NCI-H526 (cell line): ENCODE measurements at regions not wholly inside any gene's neighbourhood (a gene's known extent, or its start where the extent isn't known, plus 50 kb on each side); places are given as distances from the start of the nearest gene placed in this dataset.

Experiments used
- DNase-seq, 2 experiments: peaks; one replicate each; lab custom pipeline; 2025; lab: John Stamatoyannopoulos, UW

GRCh38 chr14:34134484-34134883 is 183.6 kb upstream of the EGLN3 start:
- no peak for DNase-seq

DNA sequence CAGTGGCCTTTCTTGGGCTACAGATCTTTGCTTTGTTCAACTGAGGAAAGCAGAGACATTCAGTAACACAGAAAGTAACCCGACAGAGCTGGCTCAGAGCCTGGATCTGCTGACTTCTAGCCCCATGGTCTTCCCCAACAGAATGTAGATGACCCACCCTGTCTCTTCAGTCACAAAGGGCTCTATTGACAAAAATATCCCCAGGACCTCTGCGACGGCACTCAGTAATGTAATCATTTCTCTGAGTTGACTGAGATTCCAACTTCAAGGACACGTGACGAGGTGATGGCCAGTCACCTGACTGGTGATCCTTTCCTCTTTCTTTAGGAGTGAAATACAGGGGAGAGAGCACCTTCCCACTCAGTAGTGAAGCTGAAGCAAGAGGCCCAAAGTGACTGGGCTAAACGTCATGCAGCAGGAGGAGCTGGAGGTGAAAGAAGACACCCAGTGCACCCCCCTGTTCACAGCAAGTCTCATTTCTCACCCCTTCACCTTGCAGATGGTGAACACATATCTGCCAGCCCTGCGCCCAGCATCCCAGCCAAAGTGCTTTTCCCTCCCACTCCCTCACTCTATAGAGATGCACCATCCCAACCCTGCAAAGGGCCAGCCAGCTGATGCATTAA is 179.2 kb upstream of the EGLN3 start:
- no peak for DNase-seq

- no peak for DNase-seq
Observed at GRCh38 chr14:34128665-34129064, 177.8 kb upstream of the EGLN3 start.

GRCh38 chr14:34126586-34126985 is 175.7 kb upstream of the EGLN3 start:
- no peak for DNase-seq

GRCh38 chr14:34124585-34124984 is 173.7 kb upstream of the EGLN3 start:
- no peak for DNase-seq

- DNase-seq, result no peak
Observed at GRCh38 chr14:34122650-34123049, 171.8 kb upstream of the EGLN3 start.

- DNase-seq, result no peak
Observed at GRCh38 chr14:34122081-34122480, 171.2 kb upstream of the EGLN3 start.

- DNase-seq, result no peak
Observed at GRCh38 chr14:34120185-34120977, 169.5 kb upstream of the EGLN3 start.

DNA sequence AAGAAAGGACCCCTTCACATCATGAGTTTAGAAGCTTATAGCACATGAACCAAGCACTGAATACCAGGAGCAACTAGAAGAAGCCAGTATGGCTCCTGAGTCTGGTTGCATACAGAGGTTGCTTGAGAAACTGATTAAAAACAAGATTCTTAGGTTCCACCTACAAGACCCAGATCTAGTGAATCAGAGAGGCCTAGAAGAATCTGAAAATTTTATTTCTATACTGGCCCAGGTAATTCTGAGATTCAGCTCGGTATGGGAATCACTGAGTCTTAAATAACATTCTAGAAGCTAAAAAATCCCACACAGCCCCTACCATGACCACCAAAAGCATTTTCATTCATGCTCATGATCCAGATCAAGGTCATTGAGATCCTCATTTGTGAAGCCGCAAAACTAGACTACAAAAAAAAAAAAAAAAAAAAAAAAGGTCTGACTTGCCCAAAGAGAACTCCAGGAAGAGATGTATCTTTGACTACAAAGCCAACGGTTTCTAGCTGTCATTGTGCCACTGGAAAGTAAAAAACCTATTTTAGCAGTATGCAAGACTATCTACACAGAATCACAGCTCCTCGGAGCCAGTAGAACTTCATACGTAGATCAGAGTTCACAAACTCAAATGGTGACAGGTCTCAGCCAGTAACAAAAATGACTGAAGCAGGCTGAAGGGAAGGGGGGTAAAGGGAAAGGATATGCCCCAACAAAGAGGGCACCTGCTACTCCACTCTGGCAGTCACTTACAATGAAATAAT is 168.4 kb upstream of the EGLN3 start:
- no peak for DNase-seq

DNA sequence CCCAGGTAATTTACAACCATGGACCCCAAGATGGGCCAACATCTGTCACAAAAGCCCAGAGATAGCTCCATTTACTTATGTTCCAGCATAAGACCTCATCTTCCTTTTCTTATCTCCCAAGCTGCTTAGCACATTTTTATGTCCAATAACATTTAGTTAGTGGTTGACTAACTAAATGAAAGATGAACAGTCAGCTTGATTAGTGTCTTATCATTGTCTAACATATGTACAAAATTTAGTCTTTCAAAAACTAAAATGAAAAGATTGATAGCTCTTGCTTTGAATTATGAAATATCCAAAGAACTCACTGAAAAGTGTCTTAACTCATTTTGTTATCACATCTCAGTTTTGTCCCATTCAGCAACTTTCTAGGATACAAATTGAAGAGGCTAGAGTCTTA is 163.1 kb upstream of the EGLN3 start:
- no peak for DNase-seq

- DNase-seq, result no peak
Observed at GRCh38 chr14:34113005-34113511, 162.2 kb upstream of the EGLN3 start.

DNA sequence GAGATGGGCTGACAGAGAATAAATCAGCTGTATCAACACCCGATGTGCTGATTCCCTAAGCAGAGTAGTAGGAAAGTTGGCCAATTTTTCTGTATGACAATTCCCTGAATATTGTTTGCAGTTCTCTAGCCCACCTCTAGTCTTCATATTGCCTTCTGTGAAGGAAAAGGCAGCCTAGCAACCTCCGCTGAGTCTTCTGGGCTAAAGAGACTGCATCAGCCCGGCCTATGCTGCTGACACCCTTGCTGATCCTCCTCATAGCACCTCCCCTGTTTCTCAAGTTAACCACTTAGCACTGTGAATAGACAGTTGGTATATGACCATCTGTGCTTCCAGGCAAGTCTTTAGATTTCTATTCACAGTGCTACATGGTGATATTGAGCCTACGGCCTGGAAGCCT is 161.1 kb upstream of the EGLN3 start:
- peak in 1 of 2 experiments; percentile 20 for DNase-seq

- no peak for DNase-seq
Observed at GRCh38 chr14:34111505-34111904, 160.6 kb upstream of the EGLN3 start.

GRCh38 chr14:34110531-34110930 is 159.7 kb upstream of the EGLN3 start:
- DNase-seq, result no peak

- DNase-seq, result no peak
Observed at GRCh38 chr14:34107441-34107840, 156.6 kb upstream of the EGLN3 start.

- no peak for DNase-seq
Observed at GRCh38 chr14:34106310-34106709, 155.4 kb upstream of the EGLN3 start.

GRCh38 chr14:34104489-34105397 is 153.9 kb upstream of the EGLN3 start:
- DNase-seq, result no peak

DNA sequence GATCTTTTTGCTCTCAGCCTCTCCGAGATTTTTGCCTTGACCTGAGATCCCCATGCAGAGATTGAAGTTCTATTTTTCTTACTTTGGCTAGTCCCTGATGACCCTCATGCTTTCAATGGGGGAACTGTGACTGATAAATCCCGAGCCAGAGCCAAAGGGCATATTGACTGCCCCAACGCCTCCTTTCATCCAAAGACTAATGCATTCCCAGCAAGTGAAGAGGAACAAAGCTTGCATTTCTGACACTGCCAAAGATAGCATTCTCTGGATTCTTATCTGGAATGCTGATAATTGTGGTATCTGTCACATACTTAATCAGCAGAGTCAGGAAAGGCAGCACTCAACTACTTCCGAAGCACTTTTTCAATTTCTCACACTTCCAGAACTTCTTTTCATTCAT is 152.3 kb upstream of the EGLN3 start:
- no peak for DNase-seq

GRCh38 chr14:34099635-34100034 is 148.8 kb upstream of the EGLN3 start:
- DNase-seq, result peak in 1 of 2 experiments; percentile 64

DNA sequence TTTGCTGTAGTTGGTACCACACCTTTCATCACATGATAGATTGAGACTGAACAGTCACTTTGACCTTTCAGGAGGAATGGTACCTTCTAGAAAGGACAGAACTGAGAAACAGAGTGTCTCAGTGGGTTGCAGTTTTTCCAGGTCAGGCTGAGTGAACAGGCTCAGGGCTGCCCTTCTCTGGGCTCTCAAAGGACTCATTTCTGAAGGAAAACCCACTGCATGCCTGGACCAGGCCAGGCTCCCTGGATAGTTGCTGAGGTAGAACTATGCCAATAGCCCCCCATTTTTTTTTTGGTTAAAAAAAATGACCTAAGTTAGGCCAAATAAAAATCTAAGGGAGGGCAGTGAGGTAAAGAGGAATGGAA is 148.1 kb upstream of the EGLN3 start:
- peak in 1 of 2 experiments; percentile 37 for DNase-seq

DNA sequence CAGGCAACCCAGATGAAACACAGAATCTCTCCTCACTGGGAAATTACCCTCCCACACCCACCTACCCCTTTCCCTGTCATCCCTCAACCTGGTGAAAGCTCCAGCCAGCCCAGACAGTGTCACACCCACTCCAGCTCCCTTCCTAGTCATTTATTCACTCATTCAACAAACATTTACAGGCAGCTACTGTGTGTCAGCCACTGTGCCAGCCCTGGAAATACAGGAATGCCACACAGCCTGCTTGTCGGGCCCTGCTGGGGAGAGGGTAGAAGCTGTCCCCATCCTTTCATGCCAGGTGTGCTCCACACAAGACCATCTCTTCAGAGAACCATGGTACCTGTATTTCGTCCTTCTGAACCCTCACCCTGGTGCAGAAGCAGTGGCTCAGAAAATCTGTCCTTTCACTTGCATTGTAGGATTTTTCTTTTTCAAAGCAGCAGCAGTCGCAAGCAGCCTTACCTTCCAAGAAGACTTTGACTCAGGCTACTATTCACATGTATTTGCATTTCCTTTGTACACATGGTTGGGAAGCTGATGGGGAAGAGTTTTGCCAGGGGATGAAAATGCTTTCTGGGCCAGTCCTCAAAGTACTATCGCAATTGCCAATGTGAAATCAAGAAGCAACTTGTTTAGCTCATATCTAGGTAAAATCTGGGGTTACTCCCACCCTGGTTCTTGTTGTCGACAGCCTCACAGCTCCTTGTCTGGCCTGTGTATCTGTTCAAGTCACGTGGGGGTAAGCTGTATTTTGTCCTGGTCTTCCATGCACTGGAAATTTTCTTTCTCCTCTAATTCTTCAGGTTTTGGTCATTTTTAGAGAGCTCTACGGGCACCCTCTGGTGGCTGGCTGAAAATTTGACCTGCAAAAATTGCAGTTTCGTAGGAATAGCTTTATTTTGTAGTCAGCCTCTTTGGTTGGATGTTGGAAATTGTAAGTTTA is 147.4 kb upstream of the EGLN3 start:
- peak; percentile 54 to 75 for DNase-seq
